NCI-H82 treated with DMSO at 0.1 percent for 48 hours (cell line): ENCODE measurements at regions not wholly inside any gene's neighbourhood (a gene's known extent, or its start where the extent isn't known, plus 50 kb on each side); places are given as distances from the start of the nearest gene placed in this dataset.
"Not testable (repeated sequence)": the region's sequence is repeated elsewhere in the genome, so short reads cannot be mapped to it uniquely, and the experiment has no call there.

Experiments
- DNase-seq: peaks from one replicate; lab custom pipeline; 2025; ENCODE audit not compliant: unreplicated experiment; lab: John Stamatoyannopoulos, UW

DNA sequence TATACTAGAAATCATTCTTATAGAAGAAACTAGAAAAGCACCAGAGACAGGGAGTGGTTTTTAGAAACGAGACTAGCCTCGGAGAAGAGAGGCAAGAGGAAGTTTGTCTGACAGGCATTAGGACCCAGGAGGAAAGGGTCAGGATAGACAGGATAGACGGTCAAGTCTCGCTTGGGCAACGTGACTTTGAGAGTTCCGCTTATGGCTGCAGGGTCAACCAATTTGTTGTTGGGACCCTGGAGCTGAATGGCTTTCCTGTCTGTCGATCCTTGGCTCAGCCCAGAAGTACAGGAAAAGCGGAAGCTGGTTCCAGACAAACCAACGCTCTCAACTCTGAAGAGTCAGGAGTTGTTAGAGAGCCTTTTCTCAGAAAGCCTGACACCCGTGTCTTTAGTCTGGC is 191.2 kb downstream of the FZD1 start:
- no peak for DNase-seq

DNA sequence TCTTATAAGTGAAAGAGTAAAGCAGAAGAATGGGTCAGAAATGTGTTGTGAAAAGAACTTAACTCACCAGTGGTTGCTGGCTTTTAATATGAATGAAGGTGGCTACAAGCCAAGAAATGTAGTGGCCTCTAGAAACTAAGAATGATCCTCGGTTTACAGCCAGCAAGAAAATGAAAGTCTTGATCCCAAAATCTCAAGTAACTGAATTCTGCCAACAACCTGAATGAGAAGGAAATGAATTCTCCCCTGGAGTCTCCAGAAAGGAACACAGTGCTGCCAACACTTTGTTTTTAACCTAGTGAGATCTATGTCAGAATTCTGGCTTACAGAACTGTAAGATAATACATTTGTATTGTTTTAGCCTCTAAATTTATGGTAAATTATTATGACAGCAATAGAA is 193.0 kb downstream of the FZD1 start:
- no peak for DNase-seq

DNA sequence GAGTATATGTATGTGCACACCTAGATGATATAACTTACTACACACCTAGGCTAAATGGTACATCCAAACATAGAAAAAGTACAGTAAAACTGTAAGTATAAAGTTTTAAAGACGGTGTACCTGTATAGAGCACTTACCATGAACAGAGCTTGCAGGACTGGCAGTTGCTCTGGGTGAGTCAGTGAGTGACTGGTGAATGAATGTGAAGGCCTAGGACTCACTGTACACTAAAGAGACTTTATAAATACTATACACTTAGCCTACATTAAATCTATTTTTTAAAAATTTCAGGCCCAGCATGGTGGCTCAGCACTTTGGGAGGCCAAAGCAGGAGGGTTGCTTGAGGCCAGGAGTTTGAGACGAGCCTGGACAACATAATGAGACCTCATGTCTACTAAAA is 195.3 kb downstream of the FZD1 start:
- DNase-seq, result no peak

DNA sequence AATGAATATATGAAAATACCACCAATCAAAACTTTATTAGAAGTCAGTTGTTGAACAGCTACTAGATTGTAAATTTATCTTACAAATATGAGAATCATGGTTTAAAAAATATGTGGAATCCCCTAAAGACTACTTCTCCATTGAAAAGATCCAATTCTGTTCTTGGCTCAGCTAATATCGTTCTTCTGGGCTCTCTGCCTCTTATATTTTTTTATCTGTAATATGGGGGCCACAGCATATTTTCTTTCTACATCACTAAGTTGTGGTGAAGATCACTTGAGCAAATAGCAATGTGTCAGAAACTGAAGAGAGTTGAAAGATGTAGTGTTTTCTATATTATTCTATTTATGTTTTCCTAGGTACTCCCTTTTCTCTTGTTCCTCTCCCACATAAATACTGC is 198.1 kb downstream of the FZD1 start:
- DNase-seq, result no peak

DNA sequence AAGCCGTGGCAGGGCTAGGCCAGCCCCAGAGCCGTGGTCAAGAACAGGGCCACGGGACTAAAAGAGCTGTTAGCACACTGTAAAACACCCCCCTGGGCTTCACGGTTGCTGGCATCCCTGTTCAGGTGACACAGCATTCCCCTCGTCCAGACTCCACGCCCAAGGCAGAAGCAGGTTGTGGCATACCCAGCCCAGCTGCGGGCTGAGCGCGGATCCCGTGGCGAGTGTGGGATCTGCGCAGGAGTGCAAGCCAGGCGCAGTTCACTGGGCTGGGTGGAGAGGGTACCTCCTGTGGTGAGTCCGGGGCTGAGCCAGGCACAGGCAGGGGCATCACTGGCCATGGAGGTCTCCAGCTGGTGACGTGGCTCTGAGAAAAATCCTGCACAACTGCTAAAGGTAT is 199.1 kb downstream of the FZD1 start:
- DNase-seq, result no peak

DNA sequence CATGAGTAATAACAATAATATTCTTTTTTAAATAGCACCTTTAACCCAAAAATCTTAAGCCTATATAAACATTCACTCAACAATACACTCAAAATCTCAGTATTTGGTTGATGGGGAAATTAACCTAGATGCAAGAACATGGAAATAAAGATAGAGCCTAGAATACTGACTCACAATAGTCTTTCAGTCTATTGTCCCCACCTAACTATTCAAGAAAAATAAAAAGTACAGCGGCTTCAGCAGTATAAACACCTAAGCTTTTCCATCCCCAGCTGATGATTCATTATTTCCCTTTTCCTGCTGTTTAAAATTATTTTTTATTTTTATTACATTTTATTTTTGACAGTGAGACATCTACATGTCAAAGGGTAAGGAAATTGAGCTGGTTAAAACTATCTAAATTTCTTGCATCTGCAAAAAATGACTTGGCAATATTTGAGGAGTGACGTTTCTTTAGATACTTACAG is 201.4 kb downstream of the FZD1 start:
- DNase-seq, result no peak

DNA sequence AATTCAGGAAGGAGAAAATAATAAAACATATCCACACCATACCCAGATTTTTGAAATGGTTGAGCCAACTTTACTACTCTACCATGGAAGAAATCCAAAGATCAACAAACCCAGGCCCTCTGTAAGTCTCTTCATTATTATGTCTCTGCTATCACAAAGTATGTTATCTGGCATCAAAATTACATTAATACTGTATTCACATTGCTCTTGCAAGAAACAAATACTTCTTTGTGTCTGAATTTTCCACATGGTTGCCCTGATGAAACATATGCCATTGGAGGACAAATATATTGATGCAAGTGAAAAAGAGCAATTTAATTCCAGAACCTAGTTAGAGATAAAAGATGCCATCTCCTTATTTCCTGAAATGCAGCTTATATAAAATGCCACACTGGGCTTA is 204.0 kb downstream of the FZD1 start:
- no peak for DNase-seq

DNA sequence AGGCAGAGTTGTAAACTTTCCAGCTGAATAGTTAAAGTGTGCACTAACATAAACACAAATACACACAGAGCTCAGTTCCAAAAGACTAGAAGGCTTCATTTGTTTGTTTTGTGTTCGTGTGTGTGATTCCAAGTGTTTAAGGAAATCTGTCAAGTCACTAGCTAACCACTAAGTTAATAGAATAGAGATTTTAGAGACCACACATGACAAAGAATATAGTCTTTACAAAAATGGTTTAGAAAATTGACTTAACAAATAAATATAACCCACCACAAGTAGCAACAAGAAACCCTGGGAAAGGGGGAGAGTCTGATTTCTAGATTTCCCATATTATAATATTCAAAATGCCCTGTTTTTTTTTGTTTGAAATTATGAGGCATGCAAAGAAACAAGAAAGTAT is 209.4 kb downstream of the FZD1 start:
- DNase-seq, result no peak

DNA sequence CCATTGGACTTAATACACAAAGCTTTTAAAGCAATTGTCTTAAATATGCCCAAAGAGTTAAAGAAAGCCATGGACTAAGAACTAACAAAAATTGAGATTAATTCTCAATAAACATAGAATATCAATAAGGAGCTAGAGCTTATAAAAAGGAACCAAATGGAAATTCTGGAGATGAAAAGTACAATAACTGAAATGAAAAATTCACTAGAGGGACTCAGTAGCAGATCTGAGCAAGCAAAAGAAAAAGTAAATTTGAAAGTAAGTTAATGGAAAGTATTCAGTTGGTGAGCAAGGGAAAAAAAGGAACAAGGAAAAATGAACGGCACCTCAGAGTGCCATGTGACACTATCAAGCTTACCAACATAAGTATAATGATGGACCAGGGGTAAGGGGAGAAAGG is 209.8 kb downstream of the FZD1 start:
- no peak for DNase-seq

DNA sequence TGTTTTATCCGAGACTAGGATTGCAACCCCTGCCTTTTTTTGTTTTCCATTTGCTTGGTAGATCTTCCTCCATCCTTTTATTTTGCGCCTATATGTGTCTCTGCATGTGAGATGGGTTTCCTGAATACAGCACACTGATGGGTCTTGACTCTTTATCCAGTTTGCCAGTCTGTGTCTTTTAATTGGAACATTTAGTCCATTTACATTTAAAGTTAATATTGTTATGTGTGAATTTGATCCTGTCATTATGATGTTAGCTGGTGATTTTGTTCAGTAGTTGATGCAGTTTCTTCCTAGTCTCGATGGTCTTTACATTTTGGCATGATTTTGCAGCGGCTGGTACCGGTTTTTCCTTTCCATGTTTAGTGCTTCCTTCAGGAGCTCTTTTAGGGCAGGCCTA is 216.2 kb downstream of the FZD1 start:
- DNase-seq, result not testable (repeated sequence)

DNA sequence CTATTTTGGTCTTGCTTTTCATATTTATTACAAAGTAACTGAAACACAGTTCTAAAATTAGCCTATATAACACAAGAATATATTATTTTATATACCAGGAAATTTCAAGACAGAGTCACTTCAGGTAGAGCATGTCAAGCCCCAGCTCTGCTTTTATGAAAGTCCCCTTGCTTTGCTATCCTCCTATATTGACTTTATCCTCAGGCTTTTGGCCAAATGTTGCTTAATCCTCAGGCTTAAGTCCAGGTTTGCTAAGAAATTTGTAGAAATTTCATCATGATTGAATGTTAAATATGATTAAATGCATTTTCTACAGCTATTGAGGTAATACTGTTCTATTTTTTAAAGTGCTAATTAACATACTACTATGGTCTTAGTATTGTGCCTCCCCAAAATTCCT is 227.6 kb downstream of the FZD1 start:
- no peak for DNase-seq

DNA sequence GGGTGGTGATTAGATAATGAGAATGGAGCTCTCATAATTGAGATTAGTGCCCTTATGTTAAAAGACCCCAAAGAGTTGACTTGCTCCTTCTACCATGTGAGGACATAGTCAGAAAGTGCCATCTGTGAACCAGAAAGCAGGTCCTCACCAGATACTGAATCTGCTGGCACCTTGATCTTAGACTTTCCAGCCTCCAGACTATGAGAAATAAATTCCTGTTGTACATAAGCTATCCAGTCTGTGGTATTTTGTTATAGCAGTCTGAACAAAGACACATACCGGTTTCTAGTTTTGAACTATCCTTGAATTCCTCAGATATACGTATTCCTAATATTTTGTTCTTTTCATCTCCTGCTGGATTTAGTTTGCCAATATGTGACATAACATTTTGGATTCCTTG is 228.1 kb downstream of the FZD1 start:
- no peak for DNase-seq

DNA sequence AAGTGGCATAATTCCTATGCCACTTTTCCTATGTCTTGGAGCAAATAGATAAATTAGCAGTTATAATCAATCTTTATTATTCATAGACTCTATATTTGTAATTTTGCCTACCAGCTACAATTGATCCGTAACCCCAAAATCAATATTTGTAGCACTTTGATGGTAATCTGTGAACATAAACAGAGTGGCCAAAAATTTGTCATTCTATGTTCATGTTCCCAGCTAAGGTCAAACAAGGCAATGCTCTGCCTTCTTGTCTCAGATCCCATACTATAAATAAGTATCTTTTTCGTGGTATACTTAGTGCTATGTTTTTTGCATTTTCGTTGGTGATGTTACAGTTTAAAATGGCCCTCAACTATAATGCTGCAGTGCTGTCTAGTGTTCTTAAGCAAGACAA is 228.5 kb downstream of the FZD1 start:
- DNase-seq, result no peak

DNA sequence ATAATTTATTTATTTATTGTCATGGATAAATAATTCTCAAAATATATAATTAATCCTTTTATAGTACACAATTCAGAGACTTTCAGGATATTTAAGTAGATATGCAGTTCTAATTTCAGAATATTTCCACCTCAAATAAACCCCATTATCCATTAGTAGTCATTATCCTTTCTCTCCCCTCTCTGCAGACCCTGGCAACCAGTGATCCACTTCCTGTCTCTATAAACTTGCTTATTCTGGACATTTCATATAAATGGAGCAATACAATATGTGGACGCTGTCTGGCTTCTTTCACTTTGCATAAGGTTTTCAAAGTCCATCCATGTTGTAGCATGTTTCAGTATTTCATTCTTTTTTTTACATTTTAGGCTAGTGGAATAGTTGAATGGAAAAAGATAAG is 230.2 kb downstream of the FZD1 start:
- no peak for DNase-seq

DNA sequence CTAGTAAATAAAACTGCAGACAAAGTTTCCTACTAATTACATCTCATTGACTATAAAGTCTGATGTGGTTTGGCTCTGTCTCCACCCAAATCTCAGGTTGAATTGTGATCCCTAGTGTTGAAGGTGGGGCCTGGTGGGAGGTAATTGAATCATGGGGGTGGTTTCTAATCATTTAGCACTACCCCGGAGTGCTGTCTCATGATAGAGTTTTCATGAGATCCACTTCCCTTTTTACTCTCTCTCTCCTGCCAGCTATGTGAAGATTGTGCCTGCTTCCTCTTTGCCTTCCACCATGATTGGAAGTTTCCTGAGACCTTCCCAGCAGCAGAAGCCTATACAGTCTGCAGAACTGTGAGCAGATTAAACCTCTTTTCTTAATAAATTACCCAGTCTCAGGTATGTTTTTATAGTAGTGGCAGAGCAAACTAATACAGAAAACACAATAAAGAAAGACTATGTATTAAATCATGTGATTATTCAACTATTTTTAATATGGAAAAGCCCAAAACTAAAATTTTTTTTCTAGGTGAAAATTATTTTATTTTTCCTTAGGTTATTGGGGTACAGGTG is 232.1 kb downstream of the FZD1 start:
- no peak for DNase-seq

DNA sequence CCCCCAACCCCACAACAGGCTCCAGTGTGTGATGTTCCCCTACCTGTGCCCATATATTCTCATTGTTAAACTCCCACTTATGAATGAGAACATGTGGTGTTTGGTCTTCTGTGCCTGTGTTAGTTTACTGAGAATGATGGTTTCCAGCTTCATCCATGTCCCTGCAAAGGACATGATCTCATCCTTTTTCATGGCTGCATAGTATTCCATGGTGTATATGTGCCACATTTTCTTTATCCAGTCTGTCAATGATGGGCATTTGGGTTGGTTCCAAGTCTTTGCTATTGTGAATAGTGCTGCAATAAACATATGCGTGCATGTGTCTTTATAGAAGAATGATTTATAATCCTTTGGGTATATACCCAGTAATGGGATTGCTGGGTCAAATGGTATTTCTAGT is 233.0 kb downstream of the FZD1 start:
- DNase-seq, result not testable (repeated sequence)

DNA sequence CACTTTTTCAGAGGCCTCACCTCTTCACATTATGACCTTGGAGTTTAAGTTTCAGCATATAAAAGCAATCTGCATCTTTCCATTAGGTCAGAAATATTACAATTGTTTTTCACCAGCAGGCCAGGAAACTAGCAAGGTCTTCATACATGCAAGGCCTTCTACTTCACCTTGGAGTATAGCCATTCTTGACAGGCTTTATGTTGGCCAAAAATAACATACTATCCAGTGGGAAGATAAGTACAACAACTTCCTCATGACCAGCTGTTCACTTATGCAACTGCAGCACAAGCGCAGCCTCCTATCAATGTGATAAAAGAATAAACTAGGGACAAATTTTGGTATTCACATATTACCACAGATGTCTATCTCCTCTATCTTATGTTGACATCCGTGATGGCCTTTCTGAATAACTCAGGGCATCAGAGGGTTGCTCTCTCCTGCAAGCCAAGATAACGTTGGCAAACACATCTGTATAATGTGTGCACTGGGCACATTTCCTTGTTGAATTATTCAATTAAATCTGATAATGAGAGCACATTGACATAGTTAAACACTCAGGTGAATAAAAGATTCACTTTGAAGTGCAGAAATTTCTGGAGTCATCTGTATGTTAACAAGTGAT is 239.8 kb downstream of the FZD1 start:
- DNase-seq, result no peak

DNA sequence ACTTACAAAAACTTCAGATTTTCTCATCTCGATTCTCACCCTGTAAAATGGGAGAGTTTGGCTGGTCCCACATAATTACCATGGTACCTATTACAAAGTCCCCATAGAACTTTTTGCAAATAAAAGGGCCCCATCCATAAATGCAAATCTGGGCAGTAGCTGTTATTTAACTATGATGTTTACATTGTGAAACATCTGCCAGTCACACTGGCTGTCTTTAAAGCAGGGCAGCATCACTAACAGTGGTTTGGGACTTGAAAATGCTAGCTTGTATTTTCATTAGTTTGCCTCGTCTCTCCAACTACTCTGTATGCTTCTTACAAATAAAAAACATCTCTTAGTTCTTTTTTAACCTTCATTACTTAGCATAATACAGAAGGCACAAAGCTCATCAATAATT is 240.7 kb downstream of the FZD1 start:
- no peak for DNase-seq

DNA sequence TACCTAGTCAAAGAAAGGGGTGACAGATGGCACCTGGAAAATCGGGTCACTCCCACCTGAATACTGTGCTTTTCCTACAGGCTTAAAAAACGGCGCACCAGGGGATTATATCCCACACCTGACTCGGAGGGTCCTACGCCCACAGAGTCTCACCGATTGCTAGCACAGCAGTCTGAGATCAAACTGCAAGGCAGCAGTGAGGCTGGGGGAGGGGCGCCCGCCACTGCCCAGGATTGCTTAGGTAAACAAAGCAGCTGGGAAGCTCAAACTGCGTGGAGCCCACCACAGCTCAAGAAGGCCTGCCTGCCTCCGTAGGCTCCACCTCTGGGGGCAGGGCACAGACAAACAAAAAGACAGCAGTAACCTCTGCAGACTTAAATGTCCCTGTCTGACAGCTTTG is 242.7 kb downstream of the FZD1 start:
- not testable (repeated sequence) for DNase-seq

DNA sequence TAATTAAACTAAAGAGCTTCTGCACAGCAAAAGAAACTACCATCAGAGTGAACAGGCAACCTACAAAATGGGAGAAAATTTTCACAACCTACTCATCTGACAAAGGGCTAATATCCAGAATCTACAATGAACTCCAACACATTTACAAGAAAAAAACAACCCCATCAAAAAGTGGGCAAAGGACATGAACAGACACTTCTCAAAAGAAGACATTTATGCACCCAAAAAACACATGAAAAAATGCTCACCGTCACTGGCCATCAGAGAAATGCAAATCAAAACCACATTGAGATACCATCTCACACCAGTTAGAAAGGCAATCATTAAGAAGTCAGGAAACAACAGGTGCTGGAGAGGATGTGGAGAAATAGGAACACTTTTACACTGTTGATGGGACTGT is 247.6 kb downstream of the FZD1 start:
- DNase-seq, result not testable (repeated sequence)

DNA sequence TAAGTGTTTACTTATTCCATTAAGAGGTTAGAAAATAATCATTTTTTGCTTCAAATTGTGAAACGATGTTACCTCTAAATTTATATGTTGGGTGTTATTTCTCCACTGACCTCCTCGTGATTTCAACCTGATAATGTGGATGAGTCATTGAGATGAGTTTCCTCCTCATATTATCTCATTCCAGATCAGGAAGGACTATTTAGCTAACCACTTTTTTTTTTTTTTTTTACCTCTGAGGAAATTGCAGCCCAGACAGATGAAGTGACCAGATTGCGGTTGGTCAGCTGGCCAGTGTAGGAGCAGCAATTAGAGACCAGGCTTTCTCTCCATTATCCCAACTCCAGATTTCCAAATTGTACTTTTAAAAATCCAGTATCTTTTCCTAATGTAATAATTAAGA is 248.7 kb downstream of the FZD1 start:
- no peak for DNase-seq

DNA sequence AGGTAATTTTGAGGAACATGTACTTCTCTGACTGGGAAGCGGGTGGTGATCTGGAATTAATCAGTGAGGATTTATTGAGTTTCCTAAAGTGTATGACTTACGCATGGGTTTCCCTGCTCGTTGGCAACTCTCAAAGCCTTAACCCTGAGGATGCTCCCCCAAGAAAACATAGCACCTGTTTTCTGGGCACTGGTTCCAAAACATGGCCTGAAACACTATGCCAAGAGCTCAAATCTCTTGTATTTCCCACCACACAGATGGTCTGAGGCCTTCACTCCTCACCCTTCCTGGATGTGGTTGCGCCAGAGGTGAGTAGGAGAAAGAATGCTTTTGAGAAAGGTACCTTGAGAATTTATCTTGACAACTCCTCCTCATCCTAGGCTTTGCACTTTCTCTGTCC is 250.4 kb downstream of the FZD1 start:
- DNase-seq, result no peak

DNA sequence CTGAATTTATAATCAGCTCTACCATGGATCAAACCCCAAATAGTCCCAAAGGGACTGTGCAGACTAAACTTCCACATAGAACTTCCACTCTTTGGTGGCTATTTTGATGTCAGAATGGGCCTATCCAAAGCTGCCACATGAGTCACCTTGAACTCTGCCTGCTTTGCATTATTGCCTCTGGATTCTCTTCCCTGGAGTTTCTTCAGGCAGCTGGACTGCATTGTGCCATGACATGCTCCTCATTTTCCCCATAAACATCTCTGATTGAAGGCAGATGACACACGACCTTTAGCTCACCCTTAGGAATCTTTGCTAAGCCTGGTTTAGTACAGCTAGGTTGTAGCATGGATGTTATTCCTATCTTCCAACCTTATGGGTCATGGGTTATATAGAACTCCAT is 251.7 kb downstream of the FZD1 start:
- no peak for DNase-seq
